ENCODE measurements at regions not wholly inside any gene's neighbourhood (a gene's known extent, or its start where the extent isn't known, plus 50 kb on each side); places are given as distances from the start of the nearest gene placed in this dataset.

GRCh38 chr16:25542306-25542705 is 149.5 kb upstream of the HS3ST4 start:
- TF ChIP-seq EZH2 (IDR thresholded peaks at IDR 0.05; ENCODE audit: low read depth, unreplicated experiment) (no peak), POLR2AphosphoS5 (IDR thresholded peaks at IDR 0.05; ENCODE audit: low read depth) (no peak), CTCF (conservative IDR thresholded peaks at IDR 0.05; ENCODE audit: low read depth in 2 of 2) (no peak), REST (IDR thresholded peaks at IDR 0.05; ENCODE audit: unreplicated experiment) (no peak), JUNB (IDR thresholded peaks at IDR 0.05; ENCODE audit: unreplicated experiment) (no peak), ZNF462 (CRISPR knock-in tag; IDR thresholded peaks at IDR 0.05) (no peak)

Measured in GM23338 (cell line).